Transverse colon (tissue), 4 donors: ENCODE measurements at regions not wholly inside any gene's neighbourhood (a gene's known extent, or its start where the extent isn't known, plus 50 kb on each side); places are given as distances from the start of the nearest gene placed in this dataset.

ENCODE experiments used
- DNase-seq: peaks from one replicate; pipeline ENCODE4 v3.0.0-alpha.2; 2019
- H3K27ac ChIP-seq, 4 donors: fragments of 200-600 bp; sonication (generic); 2 replicates each; pipeline ENCODE4 v1.5.1; 2016 to 2018; ENCODE audit warnings: inconsistent platforms in 4 of 4
- H3K27me3 ChIP-seq: fragments of 200-600 bp; sonication (generic); 2 replicates; pipeline ENCODE4 v1.5.1; 2017; ENCODE audit warnings: inconsistent platforms
- H3K36me3 ChIP-seq, 4 donors: fragments of 200-600 bp; sonication (generic); 2 replicates each; pipeline ENCODE4 v1.5.1; 2017 to 2019; ENCODE audit warnings: inconsistent platforms in 4 of 4
- H3K4me1 ChIP-seq, 4 donors: fragments of 200-600 bp; sonication (generic); 2 replicates each; pipeline ENCODE4 v1.5.1; 2017 to 2020; ENCODE audit warnings: inconsistent platforms in 4 of 4
- H3K4me3 ChIP-seq, 4 donors: fragments of 200-600 bp; sonication (generic); 1 replicate in 1 of 4; 2 replicates in 3 of 4; pipeline versions ENCODE4 v1.5.1 to v1.6.1; 2017 to 2019; ENCODE audit warnings: inconsistent platforms in 4 of 4
- H3K9me3 ChIP-seq, 2 donors: fragments of 200-600 bp; sonication (generic); 2 replicates each; pipeline ENCODE4 v1.5.1; 2017 to 2019; ENCODE audit warnings: inconsistent platforms in 2 of 2
- CTCF ChIP-seq, 5 experiments: fragments of 200-600 bp in 3 of 5; fragments of 450-650 bp in 2 of 5; sonication (generic) in 3 of 5; IDR thresholded peaks; 1 replicate in 2 of 5; 2 replicates in 3 of 5; pipeline ENCODE4 v1.5.1; 2016 to 2017; ENCODE audit warnings: antibody characterized with exemption in 5 of 5, inconsistent platforms in 3 of 5, mild to moderate bottlenecking in 2 of 5, moderate library complexity in 1 of 5
- EP300 ChIP-seq: sonication (generic); formaldehyde crosslinking; IDR thresholded peaks from one replicate; pipeline ENCODE4 v1.6.1; 2017; ENCODE audit warnings: antibody characterized with exemption, low read depth
- POLR2A ChIP-seq: fragments of 450-650 bp; IDR thresholded peaks from one replicate; pipeline ENCODE4 v1.6.1; 2016; ENCODE audit warnings: antibody characterized with exemption, mild to moderate bottlenecking, moderate library complexity
- POLR2AphosphoS5 ChIP-seq, 3 donors: sonication (generic); formaldehyde crosslinking; IDR thresholded peaks; one replicate each; pipeline ENCODE4 v1.6.1; 2016; ENCODE audit warnings: antibody characterized with exemption in 3 of 3
- WGBS, 2 donors: methylation state at CpG; one replicate each; pipeline ENCODE4 v1.1.5; 2018; ENCODE audit warnings: low coverage in 1 of 2; 5-methylcytosine and 5-hydroxymethylcytosine counted together
- in situ Hi-C, 4 donors: fragments of 200-750 bp; cut with MboI; loops; one replicate each; pipeline versions ENCODE4 v1.15.0 to v1.15.1; 2017; ENCODE audit warnings: low sequenced_read_pairs in 3 of 4, low pct_ligation_motif_present in 1 of 4, low pct_unique_long_range_greater_than_20kb in 1 of 4
- intact Hi-C: fragments of 100-400 bp; cut with DNase I; formaldehyde crosslinking; loops from one replicate; pipeline ENCODE4 v1.15.1; 2023; ENCODE audit warnings: low total_unique reads

DNA sequence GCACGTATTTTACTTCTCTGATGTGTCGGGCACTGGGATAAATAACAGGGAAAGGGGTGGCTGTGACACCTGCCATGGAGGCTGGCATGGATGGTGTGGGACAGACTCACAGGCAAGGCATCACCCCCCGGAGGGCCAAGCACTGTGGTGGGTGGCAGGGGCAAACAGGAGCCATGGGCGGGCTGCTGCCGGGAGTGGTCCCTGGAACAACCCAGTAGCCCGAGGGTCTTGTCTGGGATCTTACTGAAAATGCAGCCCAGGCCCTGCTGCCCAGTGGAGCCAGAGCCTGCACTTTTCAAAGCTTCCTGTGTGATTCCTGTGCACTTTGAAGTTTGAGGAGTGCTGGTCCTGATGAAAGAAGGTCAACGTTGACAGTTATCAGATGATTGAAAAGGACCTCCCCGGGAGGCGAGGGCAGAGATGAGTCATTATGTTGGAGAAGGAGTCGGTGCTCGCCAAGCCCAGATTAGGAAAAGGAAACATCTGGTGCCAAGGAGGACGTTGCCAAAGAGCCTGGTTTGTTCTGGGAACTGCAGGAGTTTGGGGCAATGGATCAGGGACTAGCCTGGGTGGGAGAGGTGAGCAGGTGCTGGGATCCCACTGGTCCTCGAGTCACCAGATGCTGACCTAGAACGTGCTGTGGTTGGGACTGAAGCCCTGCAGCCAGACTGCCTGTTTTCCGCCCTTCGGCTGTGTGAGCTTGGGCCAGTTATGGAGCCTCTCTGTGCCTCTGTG is 130.0 kb upstream of the GGTLC1 start:
- Histone ChIP-seq H3K4me1 (peaks cover 0 to 15% (median 5%) of the 10 kb centered on the region in 4 donors), H3K4me3 (no peak overlapping the region), H3K9me3 (no peaks in the 10 kb centered on the region), H3K27ac (peak overlapping the region in 2 of 4 donors; percentile 8 to 20), H3K27me3 (no peaks in the 10 kb centered on the region), H3K36me3 (no peaks in the 10 kb centered on the region)
- TF ChIP-seq POLR2AphosphoS5 (IDR thresholded peaks at IDR 0.05) (peak in 2 of 3 donors; percentile 14 to 16), POLR2A (no peak)
- intact Hi-C loops (no loop called here), in situ Hi-C loops (no loop called here)
- no peak for DNase-seq
- 46% methylated on average over 16 of the region's 16 CpGs; no CpG with 5 or more reads in 1 of the 2 donors for WGBS, 2 donors

- no peaks in the 10 kb centered on the region for H3K27me3 ChIP-seq
- H3K4me1 ChIP-seq = peaks cover 0 to 15% (median 5%) of the 10 kb centered on the region in 4 donors
- DNase-seq = no peak
- intact Hi-C loops = no loop called here
- H3K36me3 ChIP-seq = no peaks in the 10 kb centered on the region
- 48% methylated on average over 5 of the region's 5 CpGs; no CpG with 5 or more reads in 1 of the 2 donors for WGBS, 2 donors
- TF ChIP-seq POLR2A = no peak
- no peak for TF ChIP-seq EP300
- no peak for TF ChIP-seq CTCF (IDR thresholded peaks at IDR 0.05)
- TF ChIP-seq POLR2AphosphoS5 (IDR thresholded peaks at IDR 0.05) = no peak
- in situ Hi-C loops = no loop called here
- no peak overlapping the region for H3K4me3 ChIP-seq
- peak overlapping the region in 2 of 4 donors; percentile 8 to 20 for H3K27ac ChIP-seq
- H3K9me3 ChIP-seq = no peaks in the 10 kb centered on the region
Observed at GRCh38 chr20:24118034-24118433, 129.5 kb upstream of the GGTLC1 start.

DNA sequence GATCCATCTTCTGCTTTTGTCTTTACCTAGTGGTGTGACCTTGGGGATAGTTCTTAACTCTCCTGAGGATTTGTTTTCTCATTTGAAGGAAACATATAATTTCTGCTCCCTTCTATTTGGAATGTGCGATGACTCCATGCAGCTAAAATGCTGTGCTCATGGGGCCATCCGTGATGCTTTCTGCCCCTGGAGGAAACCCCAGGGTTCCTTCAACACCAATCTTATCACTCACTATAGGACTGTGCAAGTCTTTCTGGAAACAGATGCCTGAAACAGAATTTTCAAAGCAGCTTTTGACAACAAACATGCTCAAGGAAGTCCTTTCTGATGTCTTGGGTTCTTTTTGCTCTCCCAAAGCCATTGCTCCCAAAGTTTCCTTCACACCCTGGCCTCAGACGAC is 128.8 kb upstream of the GGTLC1 start:
- H3K4me1 ChIP-seq = peaks cover 0 to 15% (median 5%) of the 10 kb centered on the region in 4 donors
- no peaks in the 10 kb centered on the region for H3K9me3 ChIP-seq
- H3K27ac ChIP-seq = no peak overlapping the region
- in situ Hi-C loops (no loop called here), intact Hi-C loops (no loop called here)
- H3K36me3 ChIP-seq = no peaks in the 10 kb centered on the region
- H3K27me3 ChIP-seq = no peaks in the 10 kb centered on the region
- 61 to 72% methylated on average over 3 of the region's 3 CpGs for WGBS, 2 donors
- no peak for DNase-seq
- H3K4me3 ChIP-seq = no peak overlapping the region
- TF ChIP-seq EP300 = no peak
- no peak for TF ChIP-seq POLR2AphosphoS5 (IDR thresholded peaks at IDR 0.05)
- TF ChIP-seq POLR2A = no peak
- no peak for TF ChIP-seq CTCF (IDR thresholded peaks at IDR 0.05)

- H3K27ac ChIP-seq = no peak overlapping the region
- H3K27me3 ChIP-seq = no peaks in the 10 kb centered on the region
- DNase-seq = no peak
- 71 to 86% methylated on average over 1 to 4 of the region's 4 CpGs for WGBS, 2 donors
- no peak overlapping the region for H3K4me3 ChIP-seq
- no peaks in the 10 kb centered on the region for H3K36me3 ChIP-seq
- H3K9me3 ChIP-seq = no peaks in the 10 kb centered on the region
- H3K4me1 ChIP-seq = peaks cover 0 to 15% (median 5%) of the 10 kb centered on the region in 4 donors
- intact Hi-C loops (no loop called here), in situ Hi-C loops (no loop called here)
- no peak for TF ChIP-seq POLR2A
- no peak for TF ChIP-seq CTCF (IDR thresholded peaks at IDR 0.05)
- no peak for TF ChIP-seq EP300
- TF ChIP-seq POLR2AphosphoS5 (IDR thresholded peaks at IDR 0.05) = no peak
Observed at GRCh38 chr20:24116611-24117010, 128.0 kb upstream of the GGTLC1 start.

GRCh38 chr20:24112360-24112759 is 123.8 kb upstream of the GGTLC1 start:
- no peaks in the 10 kb centered on the region for H3K9me3 ChIP-seq

More at GRCh38 chr20:24112360-24112759, 123.8 kb upstream of the GGTLC1 start:
- 83 to 89% methylated on average over 2 to 7 of the region's 7 CpGs for WGBS, 2 donors
- in situ Hi-C loops = no loop called here
- intact Hi-C loops = no loop called here
- TF ChIP-seq POLR2AphosphoS5 (IDR thresholded peaks at IDR 0.05) (no peak), CTCF (IDR thresholded peaks at IDR 0.05) (no peak), POLR2A (no peak), EP300 (no peak)
- H3K27me3 ChIP-seq = no peaks in the 10 kb centered on the region
- no peaks in the 10 kb centered on the region for H3K36me3 ChIP-seq
- no peak for DNase-seq
- no peaks in the 10 kb centered on the region for H3K4me1 ChIP-seq
- no peak overlapping the region for H3K4me3 ChIP-seq
- H3K27ac ChIP-seq = no peak overlapping the region
